GM12878 (cell line): ENCODE measurements at regions not wholly inside any gene's neighbourhood (a gene's known extent, or its start where the extent isn't known, plus 50 kb on each side); places are given as distances from the start of the nearest gene placed in this dataset.

ENCODE experiments used
- ATAC-seq: fragments of 200-7000 bp; cut with Tn5 transposase; 3 replicates; pipeline ENCODE4 v1.9.1; 2020; ENCODE audit warnings: mild to moderate bottlenecking, moderate library complexity
- BruUV-seq: library from RNA; stranded (reverse); fragments of 400-500 nt; replicated peaks from 2 replicates; lab custom pipeline; 2021; lab: Mats Ljungman, UMichigan
- CTCF ChIA-PET: fragments of 300-600 bp; sonication (Branson Sonifier 250); formaldehyde crosslinking; extraction: SDS; loops from one replicate; lab custom pipeline; 2021; ENCODE audit warnings: inconsistent platforms; lab: Yijun Ruan, JAX
- POLR2A ChIA-PET: fragments of 350-600 bp; formaldehyde crosslinking; extraction: SDS; loops from one replicate; lab custom pipeline; 2021; ENCODE audit warnings: inconsistent platforms; lab: Charles Lee
- RAD21 ChIA-PET: fragments of 300-600 bp; sonication (Branson Sonifier 250); formaldehyde crosslinking; loops from one replicate; lab custom pipeline; 2023; ENCODE audit warnings: antibody characterized with exemption; ENCODE audit not compliant: unreplicated experiment; lab: Charles Lee
- SMC1A ChIA-PET: fragments of 300-600 bp; sonication (Branson Sonifier 250); formaldehyde crosslinking; loops from one replicate; lab custom pipeline; 2023; ENCODE audit not compliant: unreplicated experiment, uncharacterized antibody; lab: Charles Lee
- DNase-seq: peaks from one replicate; pipeline ENCODE4 v3.0.0-alpha.2; 2011; ENCODE audit warnings: low read depth, low spot score
- FAIRE-seq: peaks from 3 replicates; lab custom pipeline; 2011; peaks lifted over from hg19 to GRCh38; lab: Jason Lieb, UNC
- H2AFZ ChIP-seq: 2 replicates; pipeline ENCODE4 v1.6.0; 2011; ENCODE audit warnings: low read depth, low read length, control low read depth; ENCODE audit not compliant: control insufficient read depth
- H3K27ac ChIP-seq: 2 replicates; pipeline ENCODE4 v1.5.1; 2011; ENCODE audit warnings: control low read depth; ENCODE audit not compliant: control insufficient read depth, insufficient read depth
- H3K27me3 ChIP-seq, 2 experiments: replicated peaks in 1 of 2; 2 replicates each; pipeline versions ENCODE4 v1.6.0 to v1.6.1; 2011; ENCODE audit warnings: low read length in 1 of 2; ENCODE audit not compliant: control insufficient read depth in 2 of 2, insufficient read depth in 2 of 2
- H3K36me3 ChIP-seq, 2 experiments: 2 replicates each; pipeline ENCODE4 v1.5.1; 2011; ENCODE audit warnings: low read length in 1 of 2; ENCODE audit not compliant: control insufficient read depth in 2 of 2, insufficient read depth in 2 of 2
- H3K4me1 ChIP-seq: 2 replicates; pipeline ENCODE4 v1.6.1; 2011; ENCODE audit warnings: mild to moderate bottlenecking, low read length, moderate library complexity, mixed read lengths; ENCODE audit not compliant: control insufficient read depth, insufficient read depth
- H3K4me2 ChIP-seq: 2 replicates; pipeline ENCODE4 v1.6.0; 2011; ENCODE audit warnings: control low read depth; ENCODE audit not compliant: control insufficient read depth, insufficient read depth
- H3K4me3 ChIP-seq: fragments of 200-600 bp; sonication (generic); 2 replicates; pipeline ENCODE4 v1.5.1; 2016
- H3K79me2 ChIP-seq: 2 replicates; pipeline ENCODE4 v1.6.0; 2011; ENCODE audit warnings: low read length; ENCODE audit not compliant: control insufficient read depth, insufficient read depth
- H3K9ac ChIP-seq: 2 replicates; pipeline ENCODE4 v1.8.0; 2011; ENCODE audit warnings: low read length, control low read depth, mixed read lengths; ENCODE audit not compliant: control insufficient read depth, insufficient read depth
- H3K9me3 ChIP-seq: replicated peaks from 3 replicates; pipeline ENCODE4 v1.5.1; 2011; ENCODE audit warnings: mild to moderate bottlenecking, low read length; ENCODE audit not compliant: control insufficient read depth, insufficient read depth
- H4K20me1 ChIP-seq: 2 replicates; pipeline ENCODE4 v1.6.0; 2011; ENCODE audit not compliant: control insufficient read depth, insufficient read depth
- EP300 ChIP-seq, 2 experiments: fragments of 150-350 bp in 1 of 2; IDR thresholded peaks; 2 replicates each; pipeline ENCODE4 v1.6.1; 2011 to 2012; ENCODE audit warnings: low read depth in 2 of 2, low read length in 2 of 2, borderline replicate concordance in 1 of 2, improper control_type of control experiment in 1 of 2, inconsistent platforms in 1 of 2; ENCODE audit not compliant: control insufficient read depth in 1 of 2
- HDAC2 ChIP-seq: fragments of 200-600 bp; sonication (generic); IDR thresholded peaks from 2 replicates; pipeline ENCODE4 v1.6.1; 2017
- JUNB ChIP-seq: IDR thresholded peaks from 2 replicates; pipeline ENCODE4 v1.6.1; 2016; ENCODE audit warnings: antibody characterized with exemption, mild to moderate bottlenecking
- POLR2A ChIP-seq: IDR thresholded peaks from 2 replicates; pipeline ENCODE4 v1.6.1; 2011; ENCODE audit warnings: low read depth, mild to moderate bottlenecking, low read length
- RFX5 ChIP-seq: IDR thresholded peaks from 2 replicates; pipeline ENCODE4 v1.6.1; 2011; ENCODE audit warnings: low read depth, low read length, improper control_type of control experiment
- SREBF2 ChIP-seq: IDR thresholded peaks from 2 replicates; pipeline ENCODE4 v1.6.1; 2012; ENCODE audit warnings: mild to moderate bottlenecking, low read length
- USF1 ChIP-seq: IDR thresholded peaks from 2 replicates; pipeline ENCODE4 v1.6.1; 2011; ENCODE audit warnings: borderline replicate concordance, low read depth, mild to moderate bottlenecking, moderate library complexity, mixed read lengths, low read length; ENCODE audit not compliant: insufficient read depth; ENCODE audit errors: extremely low read length
- ZBTB4 ChIP-seq: fragments of 450-650 bp; formaldehyde crosslinking; IDR thresholded peaks from 2 replicates; pipeline ENCODE4 v1.4.0; 2022; ENCODE audit warnings: mild to moderate bottlenecking, moderate library complexity
- in situ Hi-C: fragments of 300-500 bp; cut with MboI; formaldehyde crosslinking; loops from 9 replicates; pipeline ENCODE4 v1.14.3; 2018; ENCODE audit warnings: mixed read lengths
- intact Hi-C: fragments of 100-400 bp; cut with micrococcal nuclease; formaldehyde crosslinking; loops from one replicate; pipeline ENCODE4 v1.14.2; 2022; ENCODE audit not compliant: unreplicated experiment
- TF ChIP-seq, protein P1 (sequence below): fragments of 450-650 bp; formaldehyde crosslinking; IDR thresholded peaks from 2 replicates; pipeline ENCODE4 v1.5.0; 2022; ENCODE audit warnings: mild to moderate bottlenecking, missing genetic modification characterization

GRCh38 chr2:146366276-146366675 lies 1478.6 kb upstream of the ACVR2A start:
- H3K4me2 ChIP-seq = no peak overlapping the region
- CTCF ChIA-PET = no interaction called here
- SMC1A ChIA-PET = no interaction called here
- in situ Hi-C loops (no loop called here), intact Hi-C loops (no loop called here)
- FAIRE-seq (no peak), DNase-seq (no peak), ATAC-seq (no peak)
- no peak overlapping the region for H3K27ac ChIP-seq
- no peaks in the 10 kb centered on the region for H3K4me1 ChIP-seq
- no peaks in the 10 kb centered on the region for H3K27me3 ChIP-seq
- BruUV-seq = no TSS peak
- no peaks in the 10 kb centered on the region for H4K20me1 ChIP-seq
- no peaks in the 10 kb centered on the region for H3K36me3 ChIP-seq
- no peak overlapping the region for H3K9ac ChIP-seq
- no peaks in the 10 kb centered on the region for H3K79me2 ChIP-seq
- H2AFZ ChIP-seq = no peak overlapping the region
- RAD21 ChIA-PET = no interaction called here
- TF ChIP-seq EP300 (IDR thresholded peaks at IDR 0.05; ENCODE audit: borderline replicate concordance in 1 of 2, control insufficient read depth in 1 of 2, low read depth in 2 of 2, low read length in 2 of 2) (no peak), POLR2A (no peak), USF1 (no peak), JUNB (no peak), SREBF2 (no peak), HDAC2 (no peak), RFX5 (no peak), ZBTB4 (no peak)
- TF ChIP-seq, protein P1, sequence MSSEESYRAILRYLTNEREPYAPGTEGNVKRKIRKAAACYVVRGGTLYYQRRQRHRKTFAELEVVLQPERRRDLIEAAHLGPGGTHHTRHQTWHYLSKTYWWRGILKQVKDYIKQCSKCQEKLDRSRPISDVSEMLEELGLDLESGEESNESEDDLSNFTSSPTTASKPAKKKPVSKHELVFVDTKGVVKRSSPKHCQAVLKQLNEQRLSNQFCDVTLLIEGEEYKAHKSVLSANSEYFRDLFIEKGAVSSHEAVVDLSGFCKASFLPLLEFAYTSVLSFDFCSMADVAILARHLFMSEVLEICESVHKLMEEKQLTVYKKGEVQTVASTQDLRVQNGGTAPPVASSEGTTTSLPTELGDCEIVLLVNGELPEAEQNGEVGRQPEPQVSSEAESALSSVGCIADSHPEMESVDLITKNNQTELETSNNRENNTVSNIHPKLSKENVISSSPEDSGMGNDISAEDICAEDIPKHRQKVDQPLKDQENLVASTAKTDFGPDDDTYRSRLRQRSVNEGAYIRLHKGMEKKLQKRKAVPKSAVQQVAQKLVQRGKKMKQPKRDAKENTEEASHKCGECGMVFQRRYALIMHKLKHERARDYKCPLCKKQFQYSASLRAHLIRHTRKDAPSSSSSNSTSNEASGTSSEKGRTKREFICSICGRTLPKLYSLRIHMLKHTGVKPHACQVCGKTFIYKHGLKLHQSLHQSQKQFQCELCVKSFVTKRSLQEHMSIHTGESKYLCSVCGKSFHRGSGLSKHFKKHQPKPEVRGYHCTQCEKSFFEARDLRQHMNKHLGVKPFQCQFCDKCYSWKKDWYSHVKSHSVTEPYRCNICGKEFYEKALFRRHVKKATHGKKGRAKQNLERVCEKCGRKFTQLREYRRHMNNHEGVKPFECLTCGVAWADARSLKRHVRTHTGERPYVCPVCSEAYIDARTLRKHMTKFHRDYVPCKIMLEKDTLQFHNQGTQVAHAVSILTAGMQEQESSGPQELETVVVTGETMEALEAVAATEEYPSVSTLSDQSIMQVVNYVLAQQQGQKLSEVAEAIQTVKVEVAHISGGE (CRISPR knock-in tag) = no peak
- POLR2A ChIA-PET = interaction anchor here (0.7 kb wide), 1 partner anchor 9 kb away, joined by 7 read pairs; no protein-coding TSS in a partner anchor
- H3K9me3 ChIP-seq = no peaks in the 10 kb centered on the region
- H3K4me3 ChIP-seq = no peak overlapping the region
